HG03045 (cell line): ENCODE measurements at regions not wholly inside any gene's neighbourhood (a gene's known extent, or its start where the extent isn't known, plus 50 kb on each side); places are given as distances from the start of the nearest gene placed in this dataset.

Experiments used
- ATAC-seq: cut with Tn5 transposase; IDR thresholded peaks from one replicate; pipeline ENCODE4 v1.9.1; 2021; ENCODE audit warnings: mild to moderate bottlenecking, moderate library complexity; ENCODE audit not compliant: unreplicated experiment

DNA sequence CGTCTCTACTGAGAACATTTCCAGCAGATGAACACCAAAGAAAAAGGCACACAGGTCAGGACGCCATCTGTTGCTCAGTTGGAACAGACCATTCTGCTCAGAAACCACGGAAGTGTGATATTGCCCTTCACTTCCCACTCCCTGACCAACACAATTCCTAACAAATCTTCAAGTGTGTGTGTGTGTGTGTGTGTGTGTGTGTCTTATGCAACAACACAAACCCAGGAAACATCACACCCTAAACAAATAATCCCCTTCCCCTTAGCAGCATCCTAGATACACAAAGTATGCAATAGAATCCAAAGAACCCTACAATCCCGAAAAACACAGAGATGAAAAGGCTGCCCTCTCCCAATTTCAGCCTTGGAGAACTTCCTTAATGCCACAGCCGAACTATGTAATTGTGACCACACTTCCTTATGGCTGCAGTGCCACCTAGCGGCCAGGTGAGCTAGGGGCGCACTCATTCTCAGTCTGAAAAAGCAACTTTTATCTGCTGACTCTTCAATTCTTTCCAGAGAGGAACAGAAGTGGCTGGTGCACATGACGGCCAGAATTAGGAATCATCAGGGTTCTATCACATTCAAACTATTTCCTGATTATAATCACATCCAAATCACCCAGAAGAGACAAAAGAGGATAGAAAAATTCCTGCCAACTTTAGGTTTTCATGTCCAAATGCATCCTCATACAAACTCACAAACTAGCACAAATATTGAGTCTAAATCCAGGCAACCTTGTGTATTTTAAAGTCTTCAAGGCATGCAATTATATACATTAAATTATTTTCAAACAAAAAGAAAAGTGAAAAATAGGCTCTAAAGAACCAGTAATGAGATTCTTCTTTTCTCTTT is 164.9 kb downstream of the DHX15 start:
- peak; percentile 69 for ATAC-seq

DNA sequence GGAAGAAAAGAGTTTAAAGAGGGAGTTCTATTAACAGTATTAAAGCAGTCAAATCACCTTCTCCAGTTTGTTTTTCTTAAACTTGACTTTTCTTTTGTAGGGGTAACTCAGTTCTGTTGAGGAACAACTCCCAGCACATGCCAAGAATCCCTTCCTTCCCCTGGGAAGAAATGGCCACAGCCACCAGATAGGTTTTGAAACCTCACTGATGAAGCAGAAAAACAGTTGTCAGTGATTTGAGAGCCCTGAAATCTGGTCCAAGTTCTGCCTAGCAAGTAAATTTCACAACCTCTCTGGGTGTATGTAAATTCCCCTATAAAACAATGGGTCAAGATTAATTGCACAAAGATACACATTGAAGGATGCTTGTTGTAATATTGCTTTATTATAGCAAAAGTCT is 167.1 kb downstream of the DHX15 start:
- no peak for ATAC-seq

- no peak for ATAC-seq
Measured at GRCh38 chr4:24416293-24416692, 168.1 kb downstream of the DHX15 start.

- no peak for ATAC-seq
Measured at GRCh38 chr4:24413311-24413784, 171.0 kb downstream of the DHX15 start.

- ATAC-seq: no peak
Measured at GRCh38 chr4:24411806-24412205, 172.5 kb downstream of the DHX15 start.

DNA sequence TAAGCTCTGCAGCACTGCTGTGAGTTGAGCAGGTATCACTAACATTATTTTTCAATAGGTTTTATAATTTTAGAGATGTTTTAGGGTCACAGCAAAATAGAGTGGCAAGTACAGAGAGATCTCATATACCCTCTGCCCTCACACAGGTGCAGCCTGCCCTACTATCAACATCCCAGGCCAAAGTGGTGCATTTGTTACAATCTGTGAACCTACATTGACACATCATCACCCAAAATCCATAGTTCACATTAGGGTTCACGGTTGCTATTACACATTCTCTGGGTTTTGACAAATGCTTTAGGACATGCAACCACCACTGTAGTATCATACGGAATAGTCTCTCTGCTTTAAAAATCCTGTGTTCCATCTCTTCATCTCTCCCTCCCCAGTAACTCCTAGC is 173.1 kb downstream of the DHX15 start:
- ATAC-seq: no peak

- ATAC-seq: no peak
Measured at GRCh38 chr4:24408640-24409039, 175.7 kb downstream of the DHX15 start.

DNA sequence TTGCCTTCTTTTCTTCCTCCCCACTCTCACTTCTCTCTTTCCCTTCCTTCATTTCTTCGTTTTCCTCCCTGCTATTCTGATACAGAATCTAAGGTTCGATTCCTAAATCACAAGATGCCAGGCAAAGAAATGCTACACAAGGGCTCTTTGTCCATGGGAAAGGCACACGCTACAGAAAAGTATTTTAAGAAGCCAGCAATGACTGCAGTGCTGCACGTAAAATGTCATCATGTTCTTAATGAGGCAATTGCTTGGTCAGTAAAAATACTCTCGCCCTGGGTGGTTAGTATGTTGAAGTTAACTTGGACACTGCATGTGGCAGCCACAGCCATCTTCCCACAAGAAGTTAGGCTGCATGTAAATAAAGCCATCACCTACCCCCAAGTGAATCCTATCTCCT is 178.4 kb downstream of the DHX15 start:
- no peak for ATAC-seq

DNA sequence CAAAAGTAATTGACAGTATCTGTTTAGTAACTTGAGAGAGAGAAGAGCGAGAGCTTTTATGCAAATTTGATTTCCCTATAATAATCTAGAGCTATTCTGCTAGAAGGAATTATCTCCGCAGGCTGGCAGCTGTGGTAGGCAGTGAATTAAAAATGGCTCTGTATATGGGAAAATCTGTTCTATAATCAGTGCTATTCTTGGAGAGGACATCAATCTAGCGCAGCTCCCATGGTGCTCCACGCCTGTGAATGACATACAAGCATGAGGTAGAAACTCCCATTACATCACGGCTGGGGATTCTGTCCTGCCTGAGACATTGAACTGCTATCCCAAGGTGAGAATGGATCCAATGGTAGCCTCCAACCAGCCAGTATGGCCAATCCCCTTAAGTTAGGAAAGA is 179.0 kb downstream of the DHX15 start:
- ATAC-seq: no peak

DNA sequence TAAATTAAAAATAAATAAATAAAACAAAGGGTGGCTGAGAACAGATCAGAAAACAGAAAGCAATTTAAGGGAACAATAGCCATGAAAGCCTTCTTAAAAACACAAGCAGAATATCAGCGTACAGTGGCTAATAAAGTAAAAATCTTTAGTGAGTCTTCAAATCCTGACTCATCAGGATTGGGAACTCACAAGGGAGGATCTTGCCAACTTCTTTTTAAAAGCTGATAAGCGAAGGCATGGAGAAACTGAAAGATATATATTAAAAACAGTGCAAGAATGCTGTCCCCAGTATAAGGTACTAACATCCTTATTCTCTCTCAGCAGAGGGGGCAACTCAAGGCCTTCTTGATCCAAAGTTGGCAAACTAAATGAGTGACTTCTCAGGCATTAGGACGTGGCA is 180.1 kb downstream of the DHX15 start:
- no peak for ATAC-seq

GRCh38 chr4:24403265-24403664 is 181.1 kb downstream of the DHX15 start:
- no peak for ATAC-seq

- no peak for ATAC-seq
Measured at GRCh38 chr4:24400537-24400936, 183.8 kb downstream of the DHX15 start.

GRCh38 chr4:24396988-24397387 is 187.4 kb downstream of the DHX15 start:
- ATAC-seq: no peak

- no peak for ATAC-seq
Measured at GRCh38 chr4:24395937-24396336, 188.4 kb downstream of the DHX15 start.

GRCh38 chr4:24394041-24394440 is 190.3 kb downstream of the DHX15 start:
- ATAC-seq: no peak

DNA sequence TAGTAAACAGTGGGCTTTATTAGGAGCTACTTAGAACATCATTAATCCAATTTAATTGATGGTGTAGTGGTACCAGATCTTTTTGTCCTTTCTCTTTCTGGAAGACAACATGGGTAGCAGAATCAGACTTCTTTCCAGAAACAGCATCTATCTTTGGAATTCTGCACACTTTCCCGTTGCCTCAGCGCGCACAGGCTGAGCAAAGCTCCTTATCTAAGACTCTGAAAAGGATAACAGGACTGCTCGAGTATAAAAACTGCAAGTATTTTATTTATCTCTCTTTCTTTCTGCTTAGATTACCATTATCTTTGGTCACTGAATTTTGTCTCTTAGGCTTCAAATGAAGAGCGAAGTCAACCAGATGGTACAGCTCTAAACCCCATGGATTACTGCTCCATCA is 191.7 kb downstream of the DHX15 start:
- no peak for ATAC-seq

DNA sequence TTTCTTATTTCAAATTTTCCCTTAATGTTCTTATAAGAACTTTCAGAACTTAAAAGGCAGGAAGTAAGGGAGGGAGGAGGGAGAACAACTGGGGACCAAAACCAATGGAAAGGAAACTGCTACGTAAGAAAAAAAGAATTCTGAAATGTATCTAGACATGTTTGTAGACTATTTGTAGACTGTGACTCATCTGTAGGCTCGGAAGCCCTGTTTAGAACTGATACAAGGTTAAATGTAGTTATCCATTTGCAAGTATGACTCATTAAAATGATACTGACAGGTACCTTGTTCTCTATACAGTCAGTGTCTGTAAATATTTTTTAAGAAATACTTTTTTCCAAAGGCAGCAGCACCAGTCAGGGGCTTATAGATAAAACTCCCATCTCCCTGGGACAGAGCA is 202.0 kb downstream of the DHX15 start:
- no peak for ATAC-seq

GRCh38 chr4:24380957-24381665 is 203.2 kb downstream of the DHX15 start:
- ATAC-seq: no peak

DNA sequence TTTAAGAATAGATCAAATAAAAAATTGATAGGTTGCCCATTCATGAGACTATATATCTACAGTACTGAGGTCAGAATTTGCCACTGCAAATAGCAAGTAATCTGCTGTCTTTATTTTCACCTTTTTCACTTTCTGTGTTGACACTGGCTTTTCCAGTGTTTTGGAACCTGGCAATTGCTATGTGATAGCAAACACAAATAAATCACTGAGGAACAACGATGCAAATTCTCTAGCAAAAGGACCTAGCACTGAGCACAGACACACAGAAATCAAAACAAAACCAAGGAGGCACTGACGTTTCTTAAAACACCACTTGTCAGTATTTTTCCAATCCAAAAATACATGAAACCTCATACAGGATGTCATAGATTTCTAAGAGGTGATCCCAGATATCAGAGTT is 210.7 kb downstream of the DHX15 start:
- ATAC-seq: no peak

GRCh38 chr4:24372881-24373280 is 211.5 kb downstream of the DHX15 start:
- ATAC-seq: no peak

DNA sequence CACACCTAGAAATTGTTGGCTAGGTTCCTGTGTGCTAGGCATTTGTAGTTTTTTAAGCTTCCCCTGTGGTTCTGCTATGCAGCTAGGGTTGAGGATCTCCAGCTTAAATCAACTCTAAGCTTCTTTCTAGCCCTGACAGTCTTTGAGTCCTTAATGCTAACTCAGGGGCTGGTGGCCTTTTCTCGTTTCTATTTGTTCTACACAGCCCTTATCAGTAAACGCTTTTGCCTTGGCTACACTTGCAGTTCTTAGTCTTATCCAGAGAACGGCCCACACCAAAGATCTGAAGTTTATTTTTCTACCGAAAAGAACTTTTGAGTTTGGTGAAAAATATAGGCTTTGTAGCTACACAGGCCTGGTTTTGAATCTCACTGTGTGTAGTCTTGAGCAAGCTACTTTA is 212.0 kb downstream of the DHX15 start:
- no peak for ATAC-seq

GRCh38 chr4:24370421-24370820 is 213.9 kb downstream of the DHX15 start:
- no peak for ATAC-seq
